ENCODE measurements at regions not wholly inside any gene's neighbourhood (a gene's known extent, or its start where the extent isn't known, plus 50 kb on each side); places are given as distances from the start of the nearest gene placed in this dataset.

- no peak for TF ChIP-seq GATA2 (IDR thresholded peaks at IDR 0.05; ENCODE audit: low read depth, low read length)
- TF ChIP-seq GATA3 (IDR thresholded peaks at IDR 0.05; ENCODE audit: low read depth, low read length): no peak
Observed at GRCh38 chr15:69600556-69601085, 148.0 kb downstream of the RPLP1 start.
